WTC11 (cell line): ENCODE measurements at regions not wholly inside any gene's neighbourhood (a gene's known extent, or its start where the extent isn't known, plus 50 kb on each side); places are given as distances from the start of the nearest gene placed in this dataset.

Source experiments
- ATAC-seq: fragments of 200-7000 bp; cut with Tn5 transposase; 2 replicates; pipeline ENCODE4 v1.10.0; 2021; ENCODE audit warnings: mild to moderate bottlenecking, moderate library complexity
- CTCF ChIA-PET: fragments of 300-600 bp; sonication (Branson Sonifier 250); formaldehyde crosslinking; loops from one replicate; lab custom pipeline; 2021; ENCODE audit warnings: antibody characterized with exemption; lab: Charles Lee
- POLR2A ChIA-PET: fragments of 350-600 bp; sonication (Branson Sonifier 250); formaldehyde crosslinking; loops from one replicate; lab custom pipeline; 2021; ENCODE audit warnings: antibody characterized with exemption; lab: Charles Lee
- DNase-seq: peaks from one replicate; pipeline ENCODE4 v3.0.0; 2021; ENCODE audit warnings: low spot score
- H3K27ac Mint-ChIP-seq: 2 replicates; pipeline ENCODE4 v1.8.0; 2021; ENCODE audit warnings: mixed read lengths
- H3K27me3 Mint-ChIP-seq: 2 replicates; pipeline ENCODE4 v1.8.0; 2021; ENCODE audit warnings: low read depth, mild to moderate bottlenecking, moderate library complexity, mixed read lengths
- H3K36me3 Mint-ChIP-seq: 2 replicates; pipeline ENCODE4 v1.8.0; 2021; ENCODE audit warnings: mixed read lengths
- H3K4me1 Mint-ChIP-seq: 2 replicates; pipeline ENCODE4 v1.8.0; 2022; ENCODE audit warnings: mixed read lengths
- H3K4me3 Mint-ChIP-seq: 2 replicates; pipeline ENCODE4 v1.8.0; 2021; ENCODE audit warnings: mild to moderate bottlenecking, moderate library complexity, mixed read lengths
- H3K9me3 Mint-ChIP-seq: 2 replicates; pipeline ENCODE4 v1.8.0; 2021; ENCODE audit warnings: mixed read lengths
- CBFB ChIP-seq: sonication (generic); formaldehyde crosslinking; IDR thresholded peaks from 2 replicates; pipeline ENCODE4 v1.8.1; 2022; ENCODE audit warnings: mild to moderate bottlenecking, low read depth, missing genetic modification reagents
- EMX1 ChIP-seq: fragments of 250-450 bp; sonication (Bioruptor Pico); IDR thresholded peaks from 2 replicates; pipeline ENCODE4 v1.8.0; 2021; ENCODE audit warnings: mild to moderate bottlenecking
- ESRRA ChIP-seq: sonication (generic); formaldehyde crosslinking; IDR thresholded peaks from 2 replicates; pipeline ENCODE4 v1.8.1; 2022; ENCODE audit warnings: mild to moderate bottlenecking, missing genetic modification reagents, borderline replicate concordance
- FOXK1 ChIP-seq: sonication (generic); formaldehyde crosslinking; IDR thresholded peaks from 2 replicates; pipeline ENCODE4 v1.8.0; 2022; ENCODE audit warnings: mild to moderate bottlenecking, moderate library complexity, missing genetic modification reagents
- GABPB1 ChIP-seq: sonication (generic); formaldehyde crosslinking; IDR thresholded peaks from 2 replicates; pipeline ENCODE4 v1.8.1; 2023; ENCODE audit warnings: mild to moderate bottlenecking, missing genetic modification reagents
- GTF2I ChIP-seq: fragments of 250-450 bp; sonication (Bioruptor Pico); conservative IDR thresholded peaks from 2 replicates; pipeline ENCODE4 v1.4.0; 2021; ENCODE audit warnings: mild to moderate bottlenecking
- JAZF1 ChIP-seq: fragments of 250-450 bp; sonication (Bioruptor Pico); IDR thresholded peaks from 2 replicates; pipeline ENCODE4 v1.9.0; 2021; ENCODE audit warnings: moderate library complexity, mild to moderate bottlenecking, inconsistent platforms
- KAT7 ChIP-seq: sonication (generic); formaldehyde crosslinking; IDR thresholded peaks from 2 replicates; pipeline ENCODE4 v1.8.1; 2023; ENCODE audit warnings: missing genetic modification reagents, mild to moderate bottlenecking, borderline replicate concordance
- NFYB ChIP-seq: sonication (generic); formaldehyde crosslinking; conservative IDR thresholded peaks from 2 replicates; pipeline ENCODE4 v1.8.0; 2022; ENCODE audit warnings: low read depth, missing genetic modification reagents
- NR3C1 ChIP-seq: sonication (generic); formaldehyde crosslinking; conservative IDR thresholded peaks from 2 replicates; pipeline ENCODE4 v1.8.1; 2023; ENCODE audit warnings: low read depth, mild to moderate bottlenecking, missing genetic modification reagents
- OVOL2 ChIP-seq: fragments of 250-450 bp; sonication (Bioruptor Pico); IDR thresholded peaks from 2 replicates; pipeline ENCODE4 v1.9.0; 2021; ENCODE audit warnings: mild to moderate bottlenecking, borderline replicate concordance
- SMAD4 ChIP-seq: sonication (generic); formaldehyde crosslinking; IDR thresholded peaks from 2 replicates; pipeline ENCODE4 v1.8.0; 2022; ENCODE audit warnings: mild to moderate bottlenecking, missing genetic modification reagents
- TCF7 ChIP-seq: sonication (generic); formaldehyde crosslinking; IDR thresholded peaks from 2 replicates; pipeline ENCODE4 v1.8.0; 2022; ENCODE audit warnings: mild to moderate bottlenecking, low read depth, missing genetic modification reagents, moderate library complexity
- ZBTB21 ChIP-seq: sonication (generic); formaldehyde crosslinking; IDR thresholded peaks from 2 replicates; pipeline ENCODE4 v1.8.1; 2023; ENCODE audit warnings: mild to moderate bottlenecking, missing genetic modification reagents, borderline replicate concordance
- ZNF232 ChIP-seq: sonication (generic); formaldehyde crosslinking; IDR thresholded peaks from 2 replicates; pipeline ENCODE4 v1.8.0; 2022; ENCODE audit warnings: mild to moderate bottlenecking, missing genetic modification reagents
- ZNF423 ChIP-seq: fragments of 250-450 bp; sonication (Bioruptor Pico); IDR thresholded peaks from 2 replicates; pipeline ENCODE4 v2.1.2; 2022; ENCODE audit warnings: mild to moderate bottlenecking, moderate library complexity
- TF ChIP-seq, protein P1 (sequence below): fragments of 250-450 bp; sonication (Bioruptor Pico); IDR thresholded peaks from 2 replicates; pipeline ENCODE4 v2.1.2; 2022; ENCODE audit warnings: mild to moderate bottlenecking, moderate library complexity
- TF ChIP-seq, protein P2 (sequence below): sonication (generic); formaldehyde crosslinking; IDR thresholded peaks from 2 replicates; pipeline ENCODE4 v1.8.1; 2023; ENCODE audit warnings: mild to moderate bottlenecking, missing genetic modification reagents, moderate library complexity
- TF ChIP-seq, protein P3 (sequence below): sonication (generic); formaldehyde crosslinking; IDR thresholded peaks from 2 replicates; pipeline ENCODE4 v1.8.1; 2022; ENCODE audit warnings: missing genetic modification reagents, borderline replicate concordance
- TF ChIP-seq, protein P4 (sequence below): sonication (generic); formaldehyde crosslinking; conservative IDR thresholded peaks from 2 replicates; pipeline ENCODE4 v1.8.1; 2023; ENCODE audit warnings: mild to moderate bottlenecking, low read depth, missing genetic modification reagents, moderate library complexity
- TF ChIP-seq, protein P5 (sequence below): sonication (generic); formaldehyde crosslinking; IDR thresholded peaks from 2 replicates; pipeline ENCODE4 v1.8.0; 2022; ENCODE audit warnings: mild to moderate bottlenecking, missing genetic modification reagents
- TF ChIP-seq, protein P6 (sequence below): sonication (generic); formaldehyde crosslinking; IDR thresholded peaks from 2 replicates; pipeline ENCODE4 v1.8.1; 2023; ENCODE audit warnings: mild to moderate bottlenecking, missing genetic modification reagents
- TF ChIP-seq, protein P7 (sequence below): sonication (generic); formaldehyde crosslinking; IDR thresholded peaks from 2 replicates; pipeline ENCODE4 v1.8.1; 2022; ENCODE audit warnings: mild to moderate bottlenecking, missing genetic modification reagents, moderate library complexity, borderline replicate concordance

DNA sequence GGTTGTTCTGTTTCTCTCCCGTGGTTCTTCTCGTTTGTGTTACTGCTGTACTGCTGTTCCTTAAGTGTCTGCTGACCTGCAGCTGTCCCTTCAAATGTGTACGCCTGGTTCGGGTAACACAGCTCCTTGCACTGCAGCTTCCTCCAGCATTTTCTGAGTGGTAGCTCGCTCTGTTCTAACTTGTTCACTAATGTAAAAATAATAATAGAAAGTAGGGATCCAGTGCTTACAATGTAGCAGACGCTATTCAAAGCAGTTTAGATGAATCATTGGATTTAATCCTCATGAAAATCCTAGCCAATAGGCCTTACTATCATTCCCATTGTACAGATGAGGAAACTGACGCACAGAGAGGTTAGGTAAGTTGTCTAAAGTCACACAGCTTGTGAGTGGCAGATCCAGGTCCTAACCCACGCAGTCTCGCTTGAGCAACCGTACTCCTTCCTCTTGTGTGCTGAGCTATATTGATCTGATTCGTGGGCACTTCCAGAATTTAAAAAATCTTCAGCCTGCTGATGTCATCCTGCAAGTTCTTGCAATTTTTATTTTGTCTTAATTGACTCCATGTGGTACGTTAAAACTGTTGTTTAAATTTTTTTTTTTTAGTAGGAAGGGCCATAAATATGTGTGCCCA, 448.2 kb upstream of the FAT1 start:
- Mint-ChIP-seq H3K4me3 (no peak overlapping the region), H3K4me1 (peaks cover 7% of the 10 kb centered on the region), H3K9me3 (peaks cover 5% of the 10 kb centered on the region; the same call in 1 of the 2 replicates), H3K36me3 (no peaks in the 10 kb centered on the region), H3K27me3 (no peaks in the 10 kb centered on the region), H3K27ac (no peak overlapping the region)
- ATAC-seq (no peak), DNase-seq (no peak)
- ChIA-PET CTCF (no interaction called here), POLR2A (no interaction called here)
- TF ChIP-seq CBFB (CRISPR knock-in tag) (no peak), GTF2I (CRISPR knock-in tag) (0 out of 2 replicates have a peak, but pooled peaks have one; percentile 16)

DNA sequence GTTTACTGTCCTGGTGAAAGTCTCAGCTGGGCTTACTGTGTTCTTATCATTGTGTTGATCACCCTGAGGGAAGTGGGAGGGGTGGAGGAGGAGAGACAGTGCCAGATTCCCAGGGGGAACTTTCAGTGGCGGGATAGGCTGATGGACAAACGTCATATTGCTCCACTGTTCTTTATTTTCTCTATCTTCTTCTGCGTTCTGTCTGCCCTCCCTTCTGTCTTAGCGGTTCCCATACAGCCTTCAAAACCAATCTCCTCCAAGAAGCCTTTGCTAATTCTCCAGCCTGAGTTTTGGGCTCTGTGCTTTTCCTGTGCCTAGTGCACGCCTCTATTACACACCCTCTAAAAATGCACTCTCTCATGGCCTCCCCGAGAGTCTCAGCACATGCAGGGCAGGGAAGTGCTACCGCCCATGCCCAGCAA, 448.7 kb upstream of the FAT1 start:
- Mint-ChIP-seq H3K27me3 (no peaks in the 10 kb centered on the region), H3K4me1 (peaks cover 2% of the 10 kb centered on the region), H3K9me3 (peaks cover 5% of the 10 kb centered on the region; the same call in 1 of the 2 replicates), H3K36me3 (no peaks in the 10 kb centered on the region), H3K27ac (no peak overlapping the region), H3K4me3 (no peak overlapping the region)
- DNase-seq, result no peak
- ChIA-PET POLR2A (no interaction called here), CTCF (no interaction called here)
- no peak for TF ChIP-seq ZNF232 (CRISPR knock-in tag)
- TF ChIP-seq OVOL2 (CRISPR knock-in tag), result no peak
- TF ChIP-seq CBFB (CRISPR knock-in tag), result no peak
- TF ChIP-seq, protein P1, sequence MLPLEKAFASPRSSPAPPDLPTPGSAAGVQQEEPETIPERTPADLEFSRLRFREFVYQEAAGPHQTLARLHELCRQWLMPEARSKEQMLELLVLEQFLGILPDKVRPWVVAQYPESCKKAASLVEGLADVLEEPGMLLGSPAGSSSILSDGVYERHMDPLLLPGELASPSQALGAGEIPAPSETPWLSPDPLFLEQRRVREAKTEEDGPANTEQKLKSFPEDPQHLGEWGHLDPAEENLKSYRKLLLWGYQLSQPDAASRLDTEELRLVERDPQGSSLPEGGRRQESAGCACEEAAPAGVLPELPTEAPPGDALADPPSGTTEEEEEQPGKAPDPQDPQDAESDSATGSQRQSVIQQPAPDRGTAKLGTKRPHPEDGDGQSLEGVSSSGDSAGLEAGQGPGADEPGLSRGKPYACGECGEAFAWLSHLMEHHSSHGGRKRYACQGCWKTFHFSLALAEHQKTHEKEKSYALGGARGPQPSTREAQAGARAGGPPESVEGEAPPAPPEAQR, result no peak
- TF ChIP-seq ZBTB21 (CRISPR knock-in tag), result no peak
- TF ChIP-seq ZNF423 (CRISPR knock-in tag), result no peak
- TF ChIP-seq KAT7 (CRISPR knock-in tag), result no peak
- no peak for TF ChIP-seq GTF2I (CRISPR knock-in tag)
- TF ChIP-seq, protein P2, sequence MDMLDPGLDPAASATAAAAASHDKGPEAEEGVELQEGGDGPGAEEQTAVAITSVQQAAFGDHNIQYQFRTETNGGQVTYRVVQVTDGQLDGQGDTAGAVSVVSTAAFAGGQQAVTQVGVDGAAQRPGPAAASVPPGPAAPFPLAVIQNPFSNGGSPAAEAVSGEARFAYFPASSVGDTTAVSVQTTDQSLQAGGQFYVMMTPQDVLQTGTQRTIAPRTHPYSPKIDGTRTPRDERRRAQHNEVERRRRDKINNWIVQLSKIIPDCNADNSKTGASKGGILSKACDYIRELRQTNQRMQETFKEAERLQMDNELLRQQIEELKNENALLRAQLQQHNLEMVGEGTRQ (CRISPR knock-in tag), result no peak
- no peak for TF ChIP-seq JAZF1
- TF ChIP-seq, protein P3, sequence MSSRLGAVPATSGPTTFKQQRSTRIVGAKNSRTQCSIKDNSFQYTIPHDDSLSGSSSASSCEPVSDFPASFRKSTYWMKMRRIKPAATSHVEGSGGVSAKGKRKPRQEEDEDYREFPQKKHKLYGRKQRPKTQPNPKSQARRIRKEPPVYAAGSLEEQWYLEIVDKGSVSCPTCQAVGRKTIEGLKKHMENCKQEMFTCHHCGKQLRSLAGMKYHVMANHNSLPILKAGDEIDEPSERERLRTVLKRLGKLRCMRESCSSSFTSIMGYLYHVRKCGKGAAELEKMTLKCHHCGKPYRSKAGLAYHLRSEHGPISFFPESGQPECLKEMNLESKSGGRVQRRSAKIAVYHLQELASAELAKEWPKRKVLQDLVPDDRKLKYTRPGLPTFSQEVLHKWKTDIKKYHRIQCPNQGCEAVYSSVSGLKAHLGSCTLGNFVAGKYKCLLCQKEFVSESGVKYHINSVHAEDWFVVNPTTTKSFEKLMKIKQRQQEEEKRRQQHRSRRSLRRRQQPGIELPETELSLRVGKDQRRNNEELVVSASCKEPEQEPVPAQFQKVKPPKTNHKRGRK, result no peak
- TF ChIP-seq, protein P4, sequence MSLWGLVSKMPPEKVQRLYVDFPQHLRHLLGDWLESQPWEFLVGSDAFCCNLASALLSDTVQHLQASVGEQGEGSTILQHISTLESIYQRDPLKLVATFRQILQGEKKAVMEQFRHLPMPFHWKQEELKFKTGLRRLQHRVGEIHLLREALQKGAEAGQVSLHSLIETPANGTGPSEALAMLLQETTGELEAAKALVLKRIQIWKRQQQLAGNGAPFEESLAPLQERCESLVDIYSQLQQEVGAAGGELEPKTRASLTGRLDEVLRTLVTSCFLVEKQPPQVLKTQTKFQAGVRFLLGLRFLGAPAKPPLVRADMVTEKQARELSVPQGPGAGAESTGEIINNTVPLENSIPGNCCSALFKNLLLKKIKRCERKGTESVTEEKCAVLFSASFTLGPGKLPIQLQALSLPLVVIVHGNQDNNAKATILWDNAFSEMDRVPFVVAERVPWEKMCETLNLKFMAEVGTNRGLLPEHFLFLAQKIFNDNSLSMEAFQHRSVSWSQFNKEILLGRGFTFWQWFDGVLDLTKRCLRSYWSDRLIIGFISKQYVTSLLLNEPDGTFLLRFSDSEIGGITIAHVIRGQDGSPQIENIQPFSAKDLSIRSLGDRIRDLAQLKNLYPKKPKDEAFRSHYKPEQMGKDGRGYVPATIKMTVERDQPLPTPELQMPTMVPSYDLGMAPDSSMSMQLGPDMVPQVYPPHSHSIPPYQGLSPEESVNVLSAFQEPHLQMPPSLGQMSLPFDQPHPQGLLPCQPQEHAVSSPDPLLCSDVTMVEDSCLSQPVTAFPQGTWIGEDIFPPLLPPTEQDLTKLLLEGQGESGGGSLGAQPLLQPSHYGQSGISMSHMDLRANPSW (CRISPR knock-in tag), result no peak
- no peak for TF ChIP-seq ESRRA (CRISPR knock-in tag)
- ATAC-seq, result no peak

DNA sequence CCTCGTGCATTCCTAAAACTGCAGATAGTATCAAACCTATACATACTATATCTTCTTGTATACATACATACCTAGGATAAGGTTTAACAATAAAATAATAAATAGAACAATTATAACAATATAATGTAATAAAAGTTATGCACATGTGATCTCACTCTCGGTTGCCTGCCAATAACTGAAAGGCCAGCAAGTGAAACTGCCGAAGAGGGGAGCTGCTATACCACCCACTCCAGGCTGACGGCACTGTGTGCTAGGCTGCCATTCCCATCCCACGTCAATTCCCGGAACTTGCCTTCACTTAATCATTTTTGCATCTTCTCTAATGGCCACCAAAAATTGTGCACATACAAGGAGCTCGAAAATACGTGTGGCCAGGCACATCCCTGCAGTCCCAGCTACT, 451.1 kb upstream of the FAT1 start:
- H3K27ac Mint-ChIP-seq, result no peak overlapping the region
- H3K27me3 Mint-ChIP-seq, result no peaks in the 10 kb centered on the region
- no peak for ATAC-seq
- H3K4me3 Mint-ChIP-seq, result no peak overlapping the region
- ChIA-PET POLR2A (no interaction called here), CTCF (no interaction called here)
- H3K36me3 Mint-ChIP-seq, result no peaks in the 10 kb centered on the region
- H3K9me3 Mint-ChIP-seq, result peaks cover 5% of the 10 kb centered on the region; the same call in 1 of the 2 replicates
- no peak for DNase-seq
- H3K4me1 Mint-ChIP-seq, result peaks cover 12% of the 10 kb centered on the region
- TF ChIP-seq, protein P5, sequence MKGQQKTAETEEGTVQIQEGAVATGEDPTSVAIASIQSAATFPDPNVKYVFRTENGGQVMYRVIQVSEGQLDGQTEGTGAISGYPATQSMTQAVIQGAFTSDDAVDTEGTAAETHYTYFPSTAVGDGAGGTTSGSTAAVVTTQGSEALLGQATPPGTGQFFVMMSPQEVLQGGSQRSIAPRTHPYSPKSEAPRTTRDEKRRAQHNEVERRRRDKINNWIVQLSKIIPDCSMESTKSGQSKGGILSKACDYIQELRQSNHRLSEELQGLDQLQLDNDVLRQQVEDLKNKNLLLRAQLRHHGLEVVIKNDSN, result no peak
- TF ChIP-seq, protein P6, sequence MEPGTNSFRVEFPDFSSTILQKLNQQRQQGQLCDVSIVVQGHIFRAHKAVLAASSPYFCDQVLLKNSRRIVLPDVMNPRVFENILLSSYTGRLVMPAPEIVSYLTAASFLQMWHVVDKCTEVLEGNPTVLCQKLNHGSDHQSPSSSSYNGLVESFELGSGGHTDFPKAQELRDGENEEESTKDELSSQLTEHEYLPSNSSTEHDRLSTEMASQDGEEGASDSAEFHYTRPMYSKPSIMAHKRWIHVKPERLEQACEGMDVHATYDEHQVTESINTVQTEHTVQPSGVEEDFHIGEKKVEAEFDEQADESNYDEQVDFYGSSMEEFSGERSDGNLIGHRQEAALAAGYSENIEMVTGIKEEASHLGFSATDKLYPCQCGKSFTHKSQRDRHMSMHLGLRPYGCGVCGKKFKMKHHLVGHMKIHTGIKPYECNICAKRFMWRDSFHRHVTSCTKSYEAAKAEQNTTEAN (CRISPR knock-in tag), result no peak
- no peak for TF ChIP-seq NR3C1
- TF ChIP-seq TCF7 (CRISPR knock-in tag), result no peak
- no peak for TF ChIP-seq FOXK1 (CRISPR knock-in tag)
- TF ChIP-seq NFYB, result no peak
- TF ChIP-seq, protein P7, sequence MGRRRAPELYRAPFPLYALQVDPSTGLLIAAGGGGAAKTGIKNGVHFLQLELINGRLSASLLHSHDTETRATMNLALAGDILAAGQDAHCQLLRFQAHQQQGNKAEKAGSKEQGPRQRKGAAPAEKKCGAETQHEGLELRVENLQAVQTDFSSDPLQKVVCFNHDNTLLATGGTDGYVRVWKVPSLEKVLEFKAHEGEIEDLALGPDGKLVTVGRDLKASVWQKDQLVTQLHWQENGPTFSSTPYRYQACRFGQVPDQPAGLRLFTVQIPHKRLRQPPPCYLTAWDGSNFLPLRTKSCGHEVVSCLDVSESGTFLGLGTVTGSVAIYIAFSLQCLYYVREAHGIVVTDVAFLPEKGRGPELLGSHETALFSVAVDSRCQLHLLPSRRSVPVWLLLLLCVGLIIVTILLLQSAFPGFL (CRISPR knock-in tag), result no peak
- no peak for TF ChIP-seq SMAD4
- no peak for TF ChIP-seq CBFB (CRISPR knock-in tag)
- no peak for TF ChIP-seq EMX1 (CRISPR knock-in tag)
- no peak for TF ChIP-seq GABPB1 (CRISPR knock-in tag)
